Smooth muscle cell (in vitro differentiated cells): ENCODE measurements at regions not wholly inside any gene's neighbourhood (a gene's known extent, or its start where the extent isn't known, plus 50 kb on each side); places are given as distances from the start of the nearest gene placed in this dataset.

Experiments used
- DNase-seq: peaks from one replicate; lab custom pipeline; 2025; ENCODE audit not compliant: unreplicated experiment; lab: John Stamatoyannopoulos, UW
- H2AFZ ChIP-seq: fragments of 200-600 bp; sonication (generic); 2 replicates; pipeline ENCODE4 v1.6.0; 2016; ENCODE audit warnings: antibody characterized with exemption, low read depth, mild to moderate bottlenecking
- H3F3A ChIP-seq: fragments of 200-600 bp; sonication (generic); 2 replicates; pipeline ENCODE4 v1.6.0; 2017; ENCODE audit warnings: antibody characterized with exemption, low read depth
- H3K27ac ChIP-seq: fragments of 200-600 bp; sonication (generic); 2 replicates; pipeline ENCODE4 v1.5.1; 2016; ENCODE audit warnings: low read depth, mild to moderate bottlenecking
- H3K27me3 ChIP-seq: fragments of 200-600 bp; sonication (generic); 2 replicates; pipeline ENCODE4 v1.6.1; 2016; ENCODE audit warnings: low read depth, mild to moderate bottlenecking
- H3K36me3 ChIP-seq: fragments of 200-600 bp; sonication (generic); 2 replicates; pipeline ENCODE4 v1.5.1; 2016; ENCODE audit warnings: low read depth
- H3K4me1 ChIP-seq: fragments of 200-600 bp; sonication (generic); 2 replicates; pipeline ENCODE4 v1.5.1; 2016; ENCODE audit warnings: low read depth
- H3K4me2 ChIP-seq: fragments of 200-600 bp; sonication (generic); 2 replicates; pipeline ENCODE4 v1.6.0; 2016; ENCODE audit warnings: mild to moderate bottlenecking
- H3K4me3 ChIP-seq: fragments of 200-600 bp; sonication (generic); 2 replicates; pipeline ENCODE4 v1.5.1; 2016; ENCODE audit warnings: mild to moderate bottlenecking
- H3K79me2 ChIP-seq: fragments of 200-600 bp; sonication (generic); 2 replicates; pipeline ENCODE4 v1.6.0; 2016; ENCODE audit warnings: low read depth, mild to moderate bottlenecking
- H3K9ac ChIP-seq: fragments of 200-600 bp; sonication (generic); 2 replicates; pipeline ENCODE4 v1.6.0; 2016; ENCODE audit warnings: low read depth
- H3K9me3 ChIP-seq: fragments of 200-600 bp; sonication (generic); replicated peaks from 2 replicates; pipeline ENCODE4 v1.5.1; 2016; ENCODE audit warnings: low read depth
- H4K20me1 ChIP-seq: fragments of 200-600 bp; sonication (generic); 2 replicates; pipeline ENCODE4 v1.6.0; 2016; ENCODE audit warnings: low read depth
- WGBS: methylation state at CpG from one replicate; pipeline ENCODE4 v1.1.7; 2016; ENCODE audit warnings: low lambda C conversion rate; 5-methylcytosine and 5-hydroxymethylcytosine counted together
- TF ChIP-seq, protein P1 (sequence below): fragments of 200-600 bp; sonication (generic); IDR thresholded peaks from 2 replicates; pipeline ENCODE4 v1.5.1; 2017; ENCODE audit warnings: borderline replicate concordance, mild to moderate bottlenecking, antibody characterized with exemption; ENCODE audit not compliant: insufficient read depth, poor library complexity, severe bottlenecking

DNA sequence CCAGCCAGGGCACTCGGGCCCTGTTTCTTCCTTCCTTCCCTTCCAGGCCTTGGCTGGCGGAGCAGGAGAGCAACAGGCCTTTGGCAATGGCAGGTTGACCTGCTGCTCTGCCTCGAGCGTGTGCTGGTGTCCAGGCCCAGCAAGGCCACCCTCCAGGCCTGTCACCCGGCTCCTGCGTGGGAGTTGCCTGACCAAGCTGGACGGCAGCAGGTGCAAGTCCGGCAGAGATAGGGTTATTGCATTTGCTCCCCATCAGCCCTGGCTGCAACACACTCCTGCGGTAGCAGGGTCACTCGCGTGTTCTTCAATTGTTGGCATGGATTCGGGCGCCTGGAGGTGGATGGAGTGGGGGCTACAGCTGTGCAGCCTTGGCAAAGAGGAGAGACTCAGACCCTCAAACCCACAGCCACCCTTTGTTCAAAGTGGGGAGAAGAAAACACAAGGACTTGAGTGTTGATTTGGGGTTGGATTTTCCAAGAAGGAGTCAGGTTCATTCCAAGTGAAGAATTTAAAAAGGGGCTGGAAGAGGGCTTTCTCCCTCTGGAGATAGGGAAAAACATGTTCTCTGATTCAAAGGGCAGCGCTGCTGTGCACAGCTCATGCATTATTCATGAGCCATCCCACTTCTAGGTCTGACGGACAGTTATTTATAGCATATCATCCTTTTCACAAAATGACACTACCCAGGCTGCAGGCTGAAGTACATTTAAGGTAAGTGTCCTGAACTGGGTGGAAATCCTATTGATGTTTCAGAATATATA, 64.2 kb upstream of the PITRM1 start:
- Histone ChIP-seq H3K4me2 (peak overlapping the region; percentile 14), H3K4me1 (no peaks in the 10 kb centered on the region), H3K36me3 (no peaks in the 10 kb centered on the region), H3K27ac (no peak overlapping the region), H2AFZ (no peak overlapping the region), H3F3A (peaks cover 16% of the 10 kb centered on the region), H3K9ac (no peak overlapping the region), H3K9me3 (no peaks in the 10 kb centered on the region), H3K4me3 (no peak overlapping the region), H3K27me3 (no peaks in the 10 kb centered on the region), H3K79me2 (no peaks in the 10 kb centered on the region), H4K20me1 (no peaks in the 10 kb centered on the region)
- TF ChIP-seq, protein P1, sequence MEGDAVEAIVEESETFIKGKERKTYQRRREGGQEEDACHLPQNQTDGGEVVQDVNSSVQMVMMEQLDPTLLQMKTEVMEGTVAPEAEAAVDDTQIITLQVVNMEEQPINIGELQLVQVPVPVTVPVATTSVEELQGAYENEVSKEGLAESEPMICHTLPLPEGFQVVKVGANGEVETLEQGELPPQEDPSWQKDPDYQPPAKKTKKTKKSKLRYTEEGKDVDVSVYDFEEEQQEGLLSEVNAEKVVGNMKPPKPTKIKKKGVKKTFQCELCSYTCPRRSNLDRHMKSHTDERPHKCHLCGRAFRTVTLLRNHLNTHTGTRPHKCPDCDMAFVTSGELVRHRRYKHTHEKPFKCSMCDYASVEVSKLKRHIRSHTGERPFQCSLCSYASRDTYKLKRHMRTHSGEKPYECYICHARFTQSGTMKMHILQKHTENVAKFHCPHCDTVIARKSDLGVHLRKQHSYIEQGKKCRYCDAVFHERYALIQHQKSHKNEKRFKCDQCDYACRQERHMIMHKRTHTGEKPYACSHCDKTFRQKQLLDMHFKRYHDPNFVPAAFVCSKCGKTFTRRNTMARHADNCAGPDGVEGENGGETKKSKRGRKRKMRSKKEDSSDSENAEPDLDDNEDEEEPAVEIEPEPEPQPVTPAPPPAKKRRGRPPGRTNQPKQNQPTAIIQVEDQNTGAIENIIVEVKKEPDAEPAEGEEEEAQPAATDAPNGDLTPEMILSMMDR, result no peak
- WGBS, result 94% methylated on average over 15 of the region's 15 CpGs
- no peak for DNase-seq

DNA sequence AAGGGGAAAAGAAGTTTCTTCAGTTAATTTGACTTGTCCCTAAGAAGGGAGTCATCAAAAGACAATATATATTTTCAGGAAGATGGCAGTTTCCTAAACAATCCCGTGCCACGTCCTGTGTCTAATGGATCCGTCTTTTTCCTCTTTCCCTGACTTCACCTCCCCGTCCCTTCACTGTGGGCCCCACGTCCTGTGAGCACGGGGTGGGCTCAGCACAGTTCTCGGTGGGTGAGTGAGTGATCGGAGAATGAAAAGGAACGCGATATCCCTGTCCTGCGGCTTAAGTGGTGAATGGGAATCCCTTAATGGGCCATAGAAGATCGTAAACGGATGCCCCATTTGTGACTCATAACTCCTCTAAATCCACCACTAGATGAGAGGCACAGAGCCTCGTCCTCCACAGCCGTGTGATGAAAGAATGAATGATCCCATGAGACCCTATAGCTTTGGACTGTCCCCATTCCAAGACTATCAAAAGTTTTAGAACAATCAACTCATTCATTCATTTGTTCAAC, 63.5 kb upstream of the PITRM1 start:
- H4K20me1 ChIP-seq, result no peaks in the 10 kb centered on the region
- H3K9me3 ChIP-seq, result no peaks in the 10 kb centered on the region
- TF ChIP-seq, protein P1, result no peak
- H3K79me2 ChIP-seq, result no peaks in the 10 kb centered on the region
- peak overlapping the region; percentile 60 for H3K4me2 ChIP-seq
- H3F3A ChIP-seq, result peaks cover 16% of the 10 kb centered on the region
- no peak overlapping the region for H3K9ac ChIP-seq
- no peaks in the 10 kb centered on the region for H3K4me1 ChIP-seq
- DNase-seq, result no peak
- no peaks in the 10 kb centered on the region for H3K36me3 ChIP-seq
- peak overlapping the region; percentile 13 for H3K27ac ChIP-seq
- H3K27me3 ChIP-seq, result no peaks in the 10 kb centered on the region
- H2AFZ ChIP-seq, result no peak overlapping the region
- 5% methylated on average over 15 of the region's 15 CpGs for WGBS
- H3K4me3 ChIP-seq, result no peak overlapping the region

DNA sequence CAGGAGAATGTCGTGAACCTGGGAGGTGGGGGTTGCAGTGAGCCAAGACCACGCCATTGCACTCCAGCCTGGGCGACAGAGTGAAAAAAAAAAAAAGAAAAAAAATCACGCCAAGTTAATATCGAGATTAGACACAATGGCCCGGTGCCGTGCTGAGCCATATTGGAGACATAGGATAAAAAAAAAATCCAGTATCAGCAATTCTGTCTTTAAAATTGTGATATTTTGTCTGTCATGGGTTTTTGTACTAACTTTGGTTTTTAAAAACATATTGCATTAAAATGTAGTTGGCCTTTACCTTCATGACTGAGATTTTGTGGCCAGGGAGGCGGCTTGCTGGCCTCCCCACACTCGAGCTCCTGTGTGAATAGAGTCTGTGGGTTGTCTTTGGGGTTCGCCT, 62.8 kb upstream of the PITRM1 start:
- DNase-seq, result no peak
- Histone ChIP-seq H3K36me3 (no peaks in the 10 kb centered on the region), H3K27me3 (no peaks in the 10 kb centered on the region), H2AFZ (no peak overlapping the region), H3K79me2 (no peaks in the 10 kb centered on the region), H3K4me3 (no peak overlapping the region), H3K4me2 (peak overlapping the region; percentile 60), H3K9ac (no peak overlapping the region), H3K9me3 (no peaks in the 10 kb centered on the region), H3F3A (peaks cover 16% of the 10 kb centered on the region), H3K27ac (peak overlapping the region; percentile 13), H3K4me1 (no peaks in the 10 kb centered on the region), H4K20me1 (no peaks in the 10 kb centered on the region)
- TF ChIP-seq, protein P1, result no peak
- WGBS, result 92% methylated on average over 10 of the region's 10 CpGs
